ENCODE measurements at regions not wholly inside any gene's neighbourhood (a gene's known extent, or its start where the extent isn't known, plus 50 kb on each side); places are given as distances from the start of the nearest gene placed in this dataset.

DNA sequence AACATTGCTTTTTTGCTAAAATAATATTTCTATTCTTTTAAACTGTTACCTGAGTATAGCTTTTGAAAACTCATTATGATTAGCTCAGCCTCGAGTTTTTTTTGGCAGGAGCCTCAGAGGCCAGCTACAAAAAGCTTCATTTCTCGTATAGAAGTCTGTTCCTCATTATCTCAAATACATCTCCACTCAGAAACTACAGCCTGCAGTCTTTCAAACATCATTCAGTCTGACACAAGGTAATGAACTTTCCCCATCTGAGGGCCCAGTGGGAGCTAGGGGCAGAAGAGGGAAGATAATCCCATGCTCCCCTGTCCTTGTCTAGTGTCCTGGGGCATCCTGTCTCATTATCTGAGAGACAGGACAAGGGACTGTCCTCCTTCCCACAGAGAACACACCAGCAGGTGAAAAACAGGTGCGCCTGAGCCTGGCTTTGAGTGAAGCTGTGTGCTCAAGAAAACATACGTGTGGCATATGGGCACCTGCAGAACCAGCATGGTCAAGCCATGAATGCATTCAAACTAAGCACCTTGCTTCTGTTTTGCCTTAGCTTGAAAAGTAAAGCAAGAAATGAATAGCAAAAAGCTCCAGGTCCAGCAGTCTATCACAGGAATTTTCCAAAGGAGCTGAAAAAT lies 247.5 kb downstream of the MREG start:
- no peak for DNase-seq

DNA sequence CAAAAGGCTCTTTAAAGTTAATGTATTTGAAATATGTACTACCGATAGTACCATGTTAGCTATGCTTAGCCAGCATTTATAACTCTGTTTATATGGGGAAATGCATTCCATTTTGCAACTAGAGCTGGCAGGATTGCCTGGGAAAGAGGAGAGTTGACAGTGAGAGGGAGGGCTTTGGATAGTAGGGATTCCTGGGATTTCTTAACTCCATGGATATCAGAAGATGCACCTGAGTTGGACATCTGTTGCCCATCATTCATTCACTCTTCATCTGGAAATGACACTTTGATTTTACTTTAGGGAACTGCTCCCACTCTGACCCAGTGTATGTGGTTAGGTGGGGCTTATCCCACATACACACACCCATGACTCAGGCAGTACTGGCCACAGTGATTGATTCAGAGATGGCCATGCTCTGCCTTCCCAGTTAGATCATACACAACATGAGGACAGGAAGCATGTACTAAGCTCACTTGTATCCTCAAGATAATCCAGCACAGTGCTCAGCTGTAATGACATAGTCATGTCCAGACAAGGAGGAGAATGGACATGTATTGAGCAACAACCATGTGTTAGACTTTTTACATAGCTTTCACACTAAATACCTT lies 248.8 kb downstream of the MREG start:
- DNase-seq: no peak

DNA sequence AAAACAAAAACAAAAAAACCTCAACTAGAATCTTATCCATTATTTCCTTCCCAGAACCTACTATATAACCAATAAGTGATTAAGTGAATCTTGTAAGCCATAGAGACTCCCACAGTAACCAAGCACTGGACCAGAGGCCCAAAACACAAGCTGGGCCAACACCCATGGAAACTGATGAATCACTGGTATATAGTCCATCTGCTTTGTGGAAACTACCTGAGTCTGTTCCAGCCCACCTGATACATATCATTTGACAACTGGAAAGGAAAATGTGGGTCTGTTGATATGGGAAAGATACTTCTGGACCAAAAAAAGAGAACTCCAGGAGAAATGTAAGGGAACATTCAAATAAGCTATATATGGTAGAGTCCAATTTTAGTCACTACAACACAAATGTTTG lies 252.8 kb downstream of the MREG start:
- DNase-seq: no peak

DNA sequence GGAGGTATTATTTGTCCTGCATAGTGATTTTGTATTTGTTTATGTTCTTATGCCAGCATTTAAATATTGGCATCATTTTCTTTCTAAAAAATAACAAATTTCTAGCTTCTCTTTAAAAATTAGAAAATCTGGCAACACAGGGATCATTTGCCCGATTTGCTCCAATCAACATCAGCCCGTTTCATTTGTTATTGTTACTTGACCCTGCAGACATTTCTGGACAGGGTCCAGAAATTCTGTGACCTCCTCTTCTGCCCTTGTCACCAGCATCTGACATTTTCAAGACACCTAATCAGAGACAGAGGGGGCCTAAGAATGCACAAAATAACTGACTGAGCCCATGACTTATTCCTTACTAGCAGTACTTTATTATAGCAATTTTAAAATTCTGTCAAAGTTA lies 253.3 kb downstream of the MREG start:
- DNase-seq: no peak

DNA sequence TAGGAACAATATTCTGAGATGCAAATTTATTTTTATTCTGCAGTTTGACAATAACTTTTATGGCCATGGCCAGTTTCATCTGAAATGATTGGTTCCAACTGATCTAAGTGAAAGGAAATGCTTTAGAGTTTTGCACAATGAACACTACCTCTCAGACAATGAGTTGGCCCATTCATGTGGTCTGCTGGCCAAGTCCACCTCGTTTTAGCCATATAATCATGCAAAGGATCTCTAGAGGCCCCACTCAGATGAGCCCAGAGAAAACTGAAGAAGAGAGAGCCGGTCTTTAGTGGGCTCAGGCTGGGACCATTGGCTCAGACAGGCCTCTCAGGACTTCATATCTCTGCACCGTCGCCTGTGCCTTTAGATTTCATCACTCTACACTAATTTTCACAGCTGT lies 254.7 kb downstream of the MREG start:
- DNase-seq: no peak

DNA sequence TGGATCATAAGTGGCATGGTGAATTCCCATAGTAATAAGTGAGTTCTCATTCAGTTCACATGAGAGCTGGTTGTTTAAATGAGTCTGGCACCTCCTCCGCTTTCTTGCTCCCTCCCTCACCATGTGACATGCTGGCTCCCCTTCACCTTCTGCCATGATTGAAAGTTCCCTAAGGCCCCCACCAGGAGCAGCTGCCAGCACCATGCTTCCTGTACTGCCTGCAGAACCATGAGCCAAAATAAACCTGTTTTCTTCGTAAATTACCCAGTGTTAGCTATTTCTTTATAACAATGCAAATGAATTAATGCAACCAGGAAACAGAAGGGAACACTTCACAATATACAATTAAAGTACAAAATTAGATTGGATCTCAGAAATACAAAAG lies 257.0 kb downstream of the MREG start:
- no peak for DNase-seq

DNA sequence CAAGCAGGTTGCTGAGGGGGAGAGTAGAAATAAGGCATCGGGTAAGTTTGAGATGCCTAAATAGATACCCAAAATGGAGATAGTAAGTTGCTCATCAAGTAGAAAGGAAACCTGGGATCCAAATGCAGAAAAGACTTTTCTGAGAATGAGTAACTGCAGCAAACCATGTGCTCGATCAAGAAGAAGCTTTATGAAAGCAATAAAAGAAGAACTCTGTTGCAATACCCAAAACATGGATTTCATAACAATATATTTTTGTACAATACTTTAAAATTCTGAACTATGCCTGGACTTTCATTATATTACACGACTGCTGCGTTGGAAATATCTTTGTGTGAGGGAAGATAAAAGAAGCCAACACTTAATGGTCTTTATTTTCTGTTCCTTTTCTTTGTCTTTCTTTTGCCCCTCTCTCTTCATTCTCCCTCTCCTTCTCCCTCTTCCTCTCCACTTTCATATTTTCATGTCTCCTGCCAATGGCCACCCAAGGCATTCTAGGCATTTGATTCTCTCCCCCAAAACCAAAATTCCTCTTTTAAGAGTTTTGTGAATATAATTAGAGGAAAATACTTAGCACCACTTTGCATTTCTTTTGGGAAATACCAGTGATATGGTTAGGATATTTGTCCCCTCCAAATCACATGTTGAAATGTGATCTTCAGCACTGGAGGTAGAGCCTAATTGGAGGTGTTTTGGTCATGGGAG lies 257.6 kb downstream of the MREG start:
- DNase-seq: no peak

DNA sequence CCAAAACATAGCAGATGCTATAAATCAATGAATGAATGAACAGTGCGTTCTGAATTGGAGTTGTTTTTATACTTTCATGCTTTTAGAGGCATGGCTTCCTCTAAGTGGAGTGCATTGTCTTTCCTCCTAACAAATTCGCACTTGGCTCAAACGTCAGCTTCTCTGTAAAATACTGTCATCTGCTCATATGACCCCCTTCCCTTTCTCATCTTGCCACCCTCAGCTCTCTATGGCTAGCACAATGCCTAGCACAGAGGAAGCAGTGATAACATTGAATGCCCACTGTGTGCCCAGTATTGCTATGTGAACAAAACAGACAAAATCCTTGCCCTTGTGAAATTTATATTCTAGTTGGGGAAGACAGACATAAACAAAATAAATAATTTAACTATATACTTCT lies 258.8 kb downstream of the MREG start:
- DNase-seq: no peak

DNA sequence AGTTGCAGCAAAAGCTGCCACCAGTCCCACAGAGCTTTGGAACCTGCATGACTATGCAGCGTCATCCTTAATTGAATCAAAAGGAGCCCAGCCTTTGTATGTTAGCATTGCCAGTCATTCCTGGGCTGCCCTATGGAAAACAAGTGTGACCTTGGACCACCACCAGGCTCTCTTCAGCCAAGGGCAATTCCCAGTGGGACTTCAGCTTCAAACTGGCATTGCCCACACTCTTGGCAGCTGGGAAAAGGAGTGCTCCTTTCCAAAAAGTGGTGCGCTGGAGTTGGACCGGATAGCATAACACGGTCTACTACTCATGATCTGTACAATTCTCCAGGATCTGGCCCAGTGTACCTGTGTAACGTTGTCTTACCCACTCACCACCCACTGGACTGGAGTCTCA lies 259.5 kb downstream of the MREG start:
- DNase-seq: no peak

DNA sequence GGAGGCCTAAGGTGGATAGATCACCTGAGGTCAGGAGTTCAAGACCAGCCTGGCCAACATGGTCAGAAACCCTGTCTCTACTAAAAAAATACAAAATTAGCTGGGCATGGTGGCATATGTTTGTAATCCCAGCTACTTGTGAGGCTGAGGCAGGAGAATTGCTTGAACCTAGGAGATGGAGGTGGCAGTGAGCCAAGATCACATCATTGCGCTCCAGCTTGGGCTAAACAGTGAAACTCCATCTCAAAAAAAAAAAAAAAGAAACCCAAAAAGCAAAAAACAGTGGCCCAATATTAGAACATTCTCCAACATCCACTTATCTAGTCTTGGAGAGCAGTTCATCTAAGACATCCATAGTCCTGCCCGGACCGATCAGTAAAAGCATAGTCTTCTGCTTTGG lies 260.4 kb downstream of the MREG start:
- DNase-seq: no peak

DNA sequence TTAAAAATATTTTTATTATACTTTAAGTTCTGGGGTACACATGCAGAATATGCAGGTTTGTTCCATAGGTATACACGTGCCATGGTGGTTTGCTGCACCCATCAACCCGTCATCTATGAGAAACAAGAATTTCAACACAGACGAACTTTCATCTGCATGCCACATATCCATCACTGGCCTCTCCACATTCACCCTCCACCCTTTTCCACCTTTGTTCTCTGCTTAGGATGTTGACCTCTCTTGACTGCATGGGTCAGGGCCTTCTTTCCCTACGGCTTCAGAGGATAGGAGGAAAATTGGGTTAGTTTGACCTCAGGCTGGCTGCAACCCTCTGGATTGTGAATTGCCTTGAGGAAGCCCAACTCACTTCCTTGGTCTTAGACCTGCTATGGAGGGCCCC lies 260.9 kb downstream of the MREG start:
- no peak for DNase-seq

DNA sequence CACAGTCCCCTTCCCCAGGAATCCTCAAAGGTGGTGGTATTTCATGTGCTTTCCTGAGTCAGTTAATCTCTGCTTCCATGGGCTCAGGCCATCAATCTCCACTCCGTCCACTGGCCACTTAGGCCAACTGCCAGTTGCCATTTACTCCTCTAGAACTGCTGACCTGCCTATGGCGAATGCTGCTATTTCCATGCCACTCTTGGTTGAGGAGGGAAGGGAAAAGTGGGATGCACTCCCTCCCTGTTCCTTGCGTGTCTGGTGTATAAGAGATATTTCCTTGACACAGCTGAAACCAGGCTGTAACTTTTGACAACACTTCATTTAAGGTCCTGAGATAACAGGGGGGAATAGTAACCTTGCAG lies 261.5 kb downstream of the MREG start:
- no peak for DNase-seq

DNA sequence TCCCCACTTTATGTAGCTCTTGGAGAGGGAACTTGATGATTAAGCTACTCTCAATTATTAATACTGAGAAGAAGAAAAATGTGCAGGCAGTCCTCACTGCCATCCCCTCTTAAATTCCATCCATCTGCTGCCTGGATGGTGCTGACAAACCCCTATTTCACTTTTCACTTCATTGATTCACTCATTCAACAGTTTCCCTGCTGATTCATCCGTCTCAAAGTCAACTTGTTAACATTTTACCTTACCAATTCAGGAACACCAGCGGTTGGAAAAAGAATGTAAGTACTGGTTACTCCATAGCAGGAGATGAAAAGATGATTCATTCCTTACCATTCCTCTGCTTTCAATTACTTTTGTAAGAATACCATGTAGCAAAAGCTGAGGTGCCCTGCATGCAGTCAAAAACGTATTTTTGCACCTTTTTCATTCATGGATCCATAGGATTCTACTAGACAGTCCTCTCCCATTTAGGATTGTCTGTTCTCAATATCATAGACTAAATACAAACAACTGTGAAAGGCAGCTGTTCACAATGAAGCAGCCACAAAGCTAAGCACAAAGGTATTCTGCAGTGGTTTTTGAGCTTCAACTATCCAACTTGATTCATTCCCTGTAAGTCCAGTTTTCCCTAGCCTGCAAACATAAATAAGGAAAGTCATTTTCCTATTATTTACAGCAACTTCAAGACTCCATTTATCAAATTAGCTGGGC lies 262.0 kb downstream of the MREG start:
- no peak for DNase-seq

DNA sequence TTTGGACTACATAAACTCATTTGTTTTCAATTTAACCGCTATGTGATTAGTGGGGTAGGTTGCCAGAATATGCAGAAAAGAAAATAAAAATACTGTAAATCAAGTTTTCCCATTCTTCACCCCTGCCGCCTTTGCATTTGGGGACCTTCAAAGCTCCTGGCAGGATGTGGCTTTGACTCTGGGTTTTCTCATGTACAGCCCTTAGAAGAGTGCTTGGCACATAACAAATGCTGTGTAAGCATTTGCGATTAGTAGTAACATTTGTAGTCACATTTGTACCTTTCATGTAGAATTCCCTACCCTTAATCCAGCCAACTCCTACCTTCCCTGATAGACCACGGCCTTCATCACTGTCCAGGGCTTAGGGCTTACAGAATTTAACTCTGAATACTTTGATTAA lies 262.6 kb downstream of the MREG start:
- no peak for DNase-seq

DNA sequence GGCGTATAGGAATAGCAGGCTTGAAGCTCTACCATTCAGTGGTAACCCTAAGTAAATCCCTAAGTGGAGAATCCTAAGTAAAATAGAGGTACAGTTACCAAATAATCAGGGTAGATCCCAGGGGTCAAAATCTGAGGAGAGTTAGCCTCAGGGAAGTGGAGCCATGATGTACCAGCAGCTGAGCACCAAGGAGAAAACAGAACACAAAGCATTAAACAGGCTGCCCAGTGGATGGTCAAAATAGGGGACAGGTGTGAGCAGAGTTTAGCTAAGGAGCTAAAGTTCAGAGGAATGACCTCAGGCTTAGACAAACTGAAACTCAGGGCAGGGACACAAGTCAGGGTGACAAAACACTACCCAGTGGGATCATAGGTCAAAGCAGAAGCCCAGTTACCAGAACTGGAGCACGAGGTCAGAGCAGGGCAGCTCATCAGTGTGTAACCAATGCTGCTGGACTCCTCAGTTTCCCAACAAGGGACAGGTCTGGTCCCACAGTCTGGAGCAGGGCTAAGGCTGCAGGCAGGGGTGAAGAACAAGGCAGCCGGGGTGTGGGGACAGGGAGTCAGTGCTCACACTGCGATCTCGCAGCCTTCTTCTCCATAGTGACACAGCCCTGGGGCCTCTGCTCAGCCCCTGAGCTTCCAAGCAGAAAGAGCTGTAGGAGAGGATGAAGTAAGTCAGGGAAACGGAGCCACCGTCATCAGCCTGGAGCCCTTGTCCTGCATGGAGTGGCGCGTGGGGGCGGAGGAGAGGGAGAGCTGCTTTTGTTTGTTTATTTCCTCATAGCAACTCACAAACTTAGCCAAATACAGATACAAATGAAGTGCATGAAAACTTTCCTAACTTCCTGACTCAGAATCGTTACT lies 264.0 kb downstream of the MREG start:
- DNase-seq: no peak

DNA sequence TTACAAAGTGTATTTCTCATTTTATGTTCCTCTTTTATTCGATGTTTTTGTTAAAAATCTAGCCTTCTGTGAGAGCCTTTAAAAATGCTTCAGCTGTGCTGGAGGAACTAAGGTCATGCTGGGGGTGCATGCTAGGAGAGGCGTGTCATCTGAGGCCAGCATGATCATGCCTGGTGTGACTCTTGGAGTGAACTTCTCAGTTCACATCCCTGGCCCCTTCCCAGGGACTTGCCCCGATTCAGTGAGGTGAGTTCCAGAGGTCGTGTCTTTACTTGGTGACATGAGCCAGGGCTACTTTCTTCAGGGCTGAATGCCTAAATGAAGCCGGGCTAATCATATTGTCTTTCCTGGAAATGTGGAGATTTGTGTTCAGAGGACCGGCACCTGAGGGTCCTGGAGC lies 264.9 kb downstream of the MREG start:
- no peak for DNase-seq

DNA sequence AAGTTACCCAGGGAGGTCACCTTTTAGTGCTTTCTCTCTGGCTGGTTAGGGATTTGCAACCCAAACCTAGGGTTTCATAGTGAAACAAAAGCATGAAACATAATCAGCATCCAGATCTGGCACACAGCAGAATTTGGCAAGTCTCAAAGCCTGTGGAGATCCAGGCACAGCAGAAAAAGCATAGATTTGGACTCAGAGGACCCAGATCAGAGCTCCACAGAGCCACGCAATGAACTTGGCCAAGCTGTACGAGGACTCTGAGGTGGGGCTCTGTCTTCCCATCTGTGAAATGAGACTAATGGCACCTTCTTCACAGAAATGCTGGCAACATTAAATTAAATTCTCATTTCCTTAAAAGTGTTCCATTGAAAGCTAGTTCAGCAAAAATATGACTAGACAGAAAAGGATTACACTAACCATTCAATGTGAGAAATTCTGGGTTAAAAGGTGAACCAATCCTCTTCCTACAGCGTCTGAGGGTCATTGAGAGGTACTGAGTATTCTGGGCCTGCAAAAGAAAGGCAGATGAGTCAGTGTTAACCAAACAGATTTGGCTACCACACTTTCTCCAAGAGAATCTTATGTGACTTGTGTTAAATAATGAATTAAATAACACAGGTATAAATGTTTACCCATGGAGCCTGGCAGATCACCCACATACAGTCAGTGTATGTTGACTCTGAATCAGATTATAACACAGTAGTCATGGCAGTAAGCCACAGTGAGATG lies 266.3 kb downstream of the MREG start:
- no peak for DNase-seq

DNA sequence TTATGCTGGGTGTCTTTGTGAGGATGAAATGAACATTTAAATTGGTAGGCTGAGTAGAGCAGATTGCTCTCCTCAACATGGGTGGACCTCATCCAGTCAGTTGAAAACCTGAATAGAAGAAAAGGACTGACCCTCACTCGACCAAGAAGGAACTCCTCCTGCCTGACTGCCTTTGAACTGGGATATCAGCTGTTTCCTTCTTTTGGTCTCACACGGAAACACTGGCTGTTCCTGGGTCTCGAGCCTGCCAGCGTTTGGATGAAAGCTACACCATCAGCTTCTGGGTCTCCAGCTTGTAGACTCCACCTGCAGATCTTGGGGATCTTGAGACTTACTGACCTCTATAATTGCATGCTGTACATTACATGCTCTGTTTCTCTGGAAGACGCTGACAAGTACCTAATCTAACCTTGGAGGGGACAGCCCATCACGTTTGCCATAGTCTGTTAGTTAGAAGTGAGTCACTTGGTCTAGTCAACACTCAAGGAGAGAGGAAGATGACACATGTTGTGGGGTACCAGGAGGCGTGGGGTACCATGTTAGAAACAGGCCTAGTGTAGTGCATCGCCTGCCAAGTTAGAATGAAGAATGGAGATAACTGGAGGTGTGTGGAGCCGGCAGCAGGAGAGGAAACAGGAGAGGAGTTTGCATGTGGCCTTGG lies 267.0 kb downstream of the MREG start:
- DNase-seq: no peak

DNA sequence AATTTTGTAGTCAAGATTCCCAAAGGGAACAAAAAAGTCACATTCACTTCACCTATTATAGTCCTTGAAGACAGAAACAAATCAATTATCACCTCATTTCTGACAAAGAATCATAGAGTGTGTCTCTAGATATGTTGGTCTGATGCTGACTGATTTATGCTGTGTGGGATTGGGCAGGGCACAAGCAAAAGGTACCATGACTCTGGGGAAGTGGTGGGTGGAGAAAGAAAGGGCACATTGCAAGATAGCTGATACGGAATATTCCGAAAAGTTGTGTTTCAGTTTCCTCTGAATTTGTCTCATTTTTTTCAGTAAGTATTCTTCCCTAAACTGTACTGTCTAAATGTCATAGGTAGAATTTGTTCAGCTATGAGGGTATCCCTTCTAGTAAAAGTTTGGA lies 268.0 kb downstream of the MREG start:
- DNase-seq: no peak

DNA sequence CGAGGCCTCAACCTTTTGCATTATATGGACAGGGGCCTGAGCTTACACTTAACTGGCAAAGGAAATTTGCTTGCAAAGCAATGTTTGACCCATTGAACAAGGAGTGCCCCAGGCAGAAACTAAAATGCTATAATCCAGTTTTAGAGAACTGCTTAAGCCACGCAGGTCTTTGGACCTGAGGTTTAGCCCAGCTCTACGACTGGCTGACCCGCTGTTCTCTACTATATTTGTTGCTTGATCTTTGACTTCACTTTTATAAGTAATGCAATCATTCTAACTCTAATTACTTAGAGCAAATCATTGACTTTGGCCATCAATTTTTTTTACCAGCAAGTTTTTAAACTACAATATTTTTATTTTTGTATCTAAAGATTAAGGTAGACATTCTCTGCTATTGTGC lies 268.8 kb downstream of the MREG start:
- no peak for DNase-seq

DNA sequence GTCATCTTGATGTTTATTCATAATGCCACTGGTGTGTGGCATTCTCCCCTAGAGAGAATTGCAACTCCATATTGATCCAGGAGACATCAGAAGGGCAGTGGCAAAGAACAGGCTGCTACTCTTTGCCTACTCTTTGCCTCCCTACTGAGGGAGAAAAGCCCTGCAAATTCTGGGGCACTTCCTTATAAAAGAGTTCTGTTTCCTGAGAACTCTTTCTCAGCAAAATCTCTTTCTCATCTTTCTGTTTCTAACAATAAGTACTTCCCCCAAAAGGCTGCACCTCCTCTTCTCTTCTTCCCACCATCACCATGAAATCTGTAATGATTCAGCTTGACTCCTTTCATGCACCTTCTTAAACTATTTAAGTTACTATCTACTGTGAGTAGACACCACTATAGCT lies 270.3 kb downstream of the MREG start:
- no peak for DNase-seq

DNA sequence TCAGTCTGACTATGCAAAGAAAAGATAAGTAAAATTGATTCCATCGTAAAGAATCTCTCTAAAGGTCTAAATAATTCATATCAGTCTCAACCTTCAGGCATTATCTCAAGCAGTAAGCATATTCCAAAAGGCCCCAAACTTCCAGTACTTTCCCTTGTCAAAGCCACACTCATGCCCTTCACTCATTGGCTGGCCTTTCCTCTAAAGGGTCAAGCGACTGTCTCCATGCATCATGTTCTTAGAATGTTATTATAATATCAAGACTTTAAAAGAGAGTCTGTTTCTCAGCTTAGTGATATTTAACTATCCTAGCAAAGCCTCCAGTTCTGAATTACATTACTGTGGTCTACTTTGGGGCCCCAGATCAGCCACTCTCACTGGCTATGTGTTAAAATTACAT lies 271.3 kb downstream of the MREG start:
- DNase-seq: no peak
